Nephron progenitor cell (in vitro differentiated cells): ENCODE measurements at regions not wholly inside any gene's neighbourhood (a gene's known extent, or its start where the extent isn't known, plus 50 kb on each side); places are given as distances from the start of the nearest gene placed in this dataset.

ENCODE experiments used
- DNase-seq: peaks from one replicate; pipeline ENCODE4 v3.0.0; 2021
- H3K27ac Mint-ChIP-seq: 2 replicates; pipeline ENCODE4 v1.8.0; 2021; ENCODE audit warnings: mild to moderate bottlenecking, moderate library complexity, mixed read lengths
- H3K27me3 Mint-ChIP-seq: 2 replicates; pipeline ENCODE4 v1.8.0; 2021; ENCODE audit warnings: mild to moderate bottlenecking, low read depth, mixed read lengths; ENCODE audit not compliant: poor library complexity
- H3K36me3 Mint-ChIP-seq: 2 replicates; pipeline ENCODE4 v1.8.0; 2021; ENCODE audit warnings: low read depth, mixed read lengths
- H3K4me1 Mint-ChIP-seq: 2 replicates; pipeline ENCODE4 v1.8.0; 2021; ENCODE audit warnings: mixed read lengths
- H3K4me3 Mint-ChIP-seq: 2 replicates; pipeline ENCODE4 v1.8.0; 2021; ENCODE audit warnings: mild to moderate bottlenecking, moderate library complexity, mixed read lengths
- H3K9me3 Mint-ChIP-seq: 2 replicates; pipeline ENCODE4 v1.8.0; 2021; ENCODE audit warnings: mild to moderate bottlenecking, moderate library complexity, mixed read lengths
- CTCF ChIP-seq: fragments of 200-600 bp; sonication (generic); IDR thresholded peaks from 2 replicates; pipeline ENCODE4 v1.5.0; 2021; ENCODE audit warnings: antibody characterized with exemption

GRCh38 chr3:166223120-166223519 lies 385.9 kb upstream of the BCHE start:
- TF ChIP-seq CTCF = no peak
- DNase-seq = no peak
- Mint-ChIP-seq H3K27ac (no peak overlapping the region), H3K36me3 (no peaks in the 10 kb centered on the region), H3K4me1 (no peaks in the 10 kb centered on the region), H3K27me3 (no peaks in the 10 kb centered on the region), H3K9me3 (no peaks in the 10 kb centered on the region), H3K4me3 (no peak overlapping the region)

- Mint-ChIP-seq H3K36me3 (no peaks in the 10 kb centered on the region), H3K4me3 (no peak overlapping the region), H3K27me3 (no peaks in the 10 kb centered on the region), H3K27ac (no peak overlapping the region), H3K9me3 (no peaks in the 10 kb centered on the region), H3K4me1 (no peaks in the 10 kb centered on the region)
- TF ChIP-seq CTCF = no peak
- DNase-seq = no peak
Measured at GRCh38 chr3:166211451-166211850, 374.2 kb upstream of the BCHE start.

GRCh38 chr3:166209701-166210100 lies 372.5 kb upstream of the BCHE start:
- Mint-ChIP-seq H3K4me3 (no peak overlapping the region), H3K36me3 (no peaks in the 10 kb centered on the region), H3K4me1 (no peaks in the 10 kb centered on the region), H3K27ac (no peak overlapping the region), H3K9me3 (no peaks in the 10 kb centered on the region), H3K27me3 (no peaks in the 10 kb centered on the region)
- no peak for DNase-seq
- TF ChIP-seq CTCF = no peak

GRCh38 chr3:166205158-166205557 lies 367.9 kb upstream of the BCHE start:
- DNase-seq = no peak
- H3K4me1 Mint-ChIP-seq = no peaks in the 10 kb centered on the region
- no peaks in the 10 kb centered on the region for H3K9me3 Mint-ChIP-seq
- H3K36me3 Mint-ChIP-seq = no peaks in the 10 kb centered on the region
- no peaks in the 10 kb centered on the region for H3K27me3 Mint-ChIP-seq
- TF ChIP-seq CTCF = no peak
- H3K4me3 Mint-ChIP-seq = no peak overlapping the region
- no peak overlapping the region for H3K27ac Mint-ChIP-seq

GRCh38 chr3:166201476-166201875 lies 364.3 kb upstream of the BCHE start:
- Mint-ChIP-seq H3K4me1 (no peaks in the 10 kb centered on the region), H3K9me3 (no peaks in the 10 kb centered on the region), H3K4me3 (no peak overlapping the region), H3K36me3 (no peaks in the 10 kb centered on the region), H3K27me3 (no peaks in the 10 kb centered on the region), H3K27ac (no peak overlapping the region)
- no peak for DNase-seq
- TF ChIP-seq CTCF = no peak

GRCh38 chr3:166199491-166199890 lies 362.3 kb upstream of the BCHE start:
- H3K4me1 Mint-ChIP-seq = no peaks in the 10 kb centered on the region
- TF ChIP-seq CTCF = no peak
- no peak overlapping the region for H3K4me3 Mint-ChIP-seq
- H3K9me3 Mint-ChIP-seq = no peaks in the 10 kb centered on the region
- no peaks in the 10 kb centered on the region for H3K36me3 Mint-ChIP-seq
- no peaks in the 10 kb centered on the region for H3K27me3 Mint-ChIP-seq
- H3K27ac Mint-ChIP-seq = no peak overlapping the region
- no peak for DNase-seq
